ENCODE measurements at regions not wholly inside any gene's neighbourhood (a gene's known extent, or its start where the extent isn't known, plus 50 kb on each side); places are given as distances from the start of the nearest gene placed in this dataset. TPM values are rescaled to one million over a fixed set of nuclear protein-coding genes. Genes with fewer than 3 reads are reported as not detected.
"Not testable (repeated sequence)": the region's sequence is repeated elsewhere in the genome, so short reads cannot be mapped to it uniquely, and the experiment has no call there.

- Histone ChIP-seq H3K27me3 (no peaks in the 10 kb centered on the region), H3K27ac (no peak overlapping the region), H3K9ac (no peak overlapping the region), H4K20me1 (ENCODE audit: low read depth) (no peaks in the 10 kb centered on the region), H3K4me3 (no peak overlapping the region), H2AFZ (replicated peaks) (no peak overlapping the region), H3K9me3 (ENCODE audit: low read depth) (no peaks in the 10 kb centered on the region), H3F3A (ENCODE audit: low read depth) (no peaks in the 10 kb centered on the region), H3K4me2 (no peak overlapping the region), H3K79me2 (ENCODE audit: low read depth) (no peaks in the 10 kb centered on the region), H3K4me1 (no peaks in the 10 kb centered on the region), H3K36me3 (no peaks in the 10 kb centered on the region)
- Mint-ChIP-seq H3K27me3 (ENCODE audit: insufficient read depth, low read depth) (no peaks in the 10 kb centered on the region), H3K36me3 (no peaks in the 10 kb centered on the region), H3K4me3 (no peak overlapping the region), H3K27ac (no peak overlapping the region), H3K9me3 (peaks cover 3% of the 10 kb centered on the region), H3K4me1 (no peaks in the 10 kb centered on the region)
- no peak for DNase-seq (ENCODE audit: low spot score)
- TF ChIP-seq EZH2phosphoT487 (IDR thresholded peaks at IDR 0.05), result no peak
- TF ChIP-seq CTCF (IDR thresholded peaks at IDR 0.05), result no peak
- no peak for TF ChIP-seq EZH2 (IDR thresholded peaks at IDR 0.05)
Measured at GRCh38 chr2:185674232-185674631, 64.4 kb upstream of the FSIP2 start.

- Histone ChIP-seq H3K4me3 (no peak overlapping the region), H3K4me1 (no peaks in the 10 kb centered on the region), H3K9ac (no peak overlapping the region), H3K4me2 (no peak overlapping the region), H3F3A (ENCODE audit: low read depth) (no peaks in the 10 kb centered on the region), H3K27me3 (no peaks in the 10 kb centered on the region), H2AFZ (replicated peaks) (no peak overlapping the region), H3K9me3 (ENCODE audit: low read depth) (no peaks in the 10 kb centered on the region), H3K79me2 (ENCODE audit: low read depth) (no peaks in the 10 kb centered on the region), H3K36me3 (no peaks in the 10 kb centered on the region), H4K20me1 (ENCODE audit: low read depth) (no peaks in the 10 kb centered on the region), H3K27ac (no peak overlapping the region)
- Mint-ChIP-seq H3K4me3 (no peak overlapping the region), H3K27ac (no peak overlapping the region), H3K36me3 (no peaks in the 10 kb centered on the region), H3K27me3 (ENCODE audit: insufficient read depth, low read depth) (no peaks in the 10 kb centered on the region), H3K4me1 (no peaks in the 10 kb centered on the region), H3K9me3 (peaks cover 3% of the 10 kb centered on the region)
- DNase-seq (ENCODE audit: low spot score), result no peak
- no peak for TF ChIP-seq EZH2 (IDR thresholded peaks at IDR 0.05)
- TF ChIP-seq CTCF (IDR thresholded peaks at IDR 0.05), result no peak
- no peak for TF ChIP-seq EZH2phosphoT487 (IDR thresholded peaks at IDR 0.05)
Measured at GRCh38 chr2:185676316-185676715, 62.3 kb upstream of the FSIP2 start.

- not testable (repeated sequence) for H3K9ac ChIP-seq; H2AFZ ChIP-seq (replicated peaks); H3K4me3 ChIP-seq; H3K27me3 ChIP-seq; H3K4me1 ChIP-seq; H3K4me2 ChIP-seq; H3K27ac Mint-ChIP-seq; H3K79me2 ChIP-seq (ENCODE audit: low read depth); H3K36me3 Mint-ChIP-seq; DNase-seq (ENCODE audit: low spot score); H3K27ac ChIP-seq; H3F3A ChIP-seq (ENCODE audit: low read depth); H3K27me3 Mint-ChIP-seq (ENCODE audit: insufficient read depth, low read depth); H3K36me3 ChIP-seq; H3K9me3 ChIP-seq (ENCODE audit: low read depth); H3K4me3 Mint-ChIP-seq; H4K20me1 ChIP-seq (ENCODE audit: low read depth)
- Mint-ChIP-seq H3K4me1 (peaks cover 16% of the 10 kb centered on the region), H3K9me3 (peaks cover 26% of the 10 kb centered on the region)
Measured at GRCh38 chr2:185687001-185687400, 51.6 kb upstream of the FSIP2 start.

- no peaks in the 10 kb centered on the region for H3F3A ChIP-seq (ENCODE audit: low read depth)
- Mint-ChIP-seq H3K4me1 (peaks cover 16% of the 10 kb centered on the region), H3K4me3 (no peak overlapping the region), H3K27ac (no peak overlapping the region), H3K27me3 (ENCODE audit: insufficient read depth, low read depth) (no peaks in the 10 kb centered on the region), H3K9me3 (peaks cover 24% of the 10 kb centered on the region), H3K36me3 (peaks cover 7% of the 10 kb centered on the region)
- no peak for DNase-seq (ENCODE audit: low spot score)
- H3K27ac ChIP-seq, result no peak overlapping the region
- H3K4me2 ChIP-seq, result no peak overlapping the region
- no peaks in the 10 kb centered on the region for H3K27me3 ChIP-seq
- H3K4me1 ChIP-seq, result no peaks in the 10 kb centered on the region
- H3K9ac ChIP-seq, result no peak overlapping the region
- no peak overlapping the region for H3K4me3 ChIP-seq
- TF ChIP-seq CTCF (IDR thresholded peaks at IDR 0.05) (no peak), EZH2 (IDR thresholded peaks at IDR 0.05) (no peak), EZH2phosphoT487 (IDR thresholded peaks at IDR 0.05) (no peak)
- no peaks in the 10 kb centered on the region for H3K36me3 ChIP-seq
- no peaks in the 10 kb centered on the region for H4K20me1 ChIP-seq (ENCODE audit: low read depth)
- H2AFZ ChIP-seq (replicated peaks), result no peak overlapping the region
- no peaks in the 10 kb centered on the region for H3K79me2 ChIP-seq (ENCODE audit: low read depth)
- no peaks in the 10 kb centered on the region for H3K9me3 ChIP-seq (ENCODE audit: low read depth)
Measured at GRCh38 chr2:185687967-185688366, 50.6 kb upstream of the FSIP2 start.

Small RNA genes in the stretch of these regions (small RNA-seq; reads per million reads assigned to genes)
- gene RF00096, result not detected
